Brain microvascular endothelial cell (primary cell): ENCODE measurements at regions not wholly inside any gene's neighbourhood (a gene's known extent, or its start where the extent isn't known, plus 50 kb on each side); places are given as distances from the start of the nearest gene placed in this dataset.
"Not testable (repeated sequence)": the region's sequence is repeated elsewhere in the genome, so short reads cannot be mapped to it uniquely, and the experiment has no call there.

Experiments used
- DNase-seq: peaks from one replicate; pipeline ENCODE4 v3.0.0-alpha.2; 2020
- H3K27ac ChIP-seq: fragments of 250-450 bp; sonication (Bioruptor Pico); 2 replicates; pipeline ENCODE4 v1.5.1; 2020; ENCODE audit warnings: mild to moderate bottlenecking, moderate library complexity
- H3K27me3 ChIP-seq: fragments of 250-450 bp; sonication (Bioruptor Pico); replicated peaks from 2 replicates; pipeline ENCODE4 v1.5.1; 2020; ENCODE audit warnings: mild to moderate bottlenecking
- H3K36me3 ChIP-seq: fragments of 250-450 bp; sonication (Bioruptor Pico); replicated peaks from 2 replicates; pipeline ENCODE4 v1.5.1; 2020; ENCODE audit warnings: mild to moderate bottlenecking
- H3K4me3 ChIP-seq: 2 replicates; pipeline ENCODE4 v1.5.1; 2011; ENCODE audit warnings: low read depth, mild to moderate bottlenecking, control low read depth, low read length, moderate library complexity
- CTCF ChIP-seq: IDR thresholded peaks from 2 replicates; pipeline ENCODE4 v1.5.1; 2011; ENCODE audit warnings: low read depth, mild to moderate bottlenecking, moderate library complexity, low read length, control low read depth, inconsistent platforms; ENCODE audit errors: missing control alignments
- in situ Hi-C: cut with HindIII; loops from 2 replicates; pipeline ENCODE4 v1.10.0; 2017; ENCODE audit warnings: low sequenced_read_pairs, low pct_ligation_motif_present

- peaks cover 53% of the 10 kb centered on the region for H3K36me3 ChIP-seq
- no peak for DNase-seq
- no peak overlapping the region for H3K4me3 ChIP-seq
- no peak overlapping the region for H3K27ac ChIP-seq
- peak; percentile 84 for TF ChIP-seq CTCF
- in situ Hi-C loops: no loop called here
- no peaks in the 10 kb centered on the region for H3K27me3 ChIP-seq
These were observed 98.1 kb downstream of the NCOR2 start for GRCh38 chr12:124469193-124469888.

- not testable (repeated sequence) for DNase-seq
These were observed 99.9 kb downstream of the NCOR2 start for GRCh38 chr12:124467549-124467948.

GRCh38 chr12:124466216-124467128 lies 100.9 kb downstream of the NCOR2 start:
- peak; percentile 38 for TF ChIP-seq CTCF
- H3K27ac ChIP-seq: peak overlapping the region; percentile 40
- in situ Hi-C loops: no loop called here
- peaks cover 35% of the 10 kb centered on the region for H3K36me3 ChIP-seq
- H3K27me3 ChIP-seq: no peaks in the 10 kb centered on the region
- no peak overlapping the region for H3K4me3 ChIP-seq
- peak; percentile 81 for DNase-seq

More at GRCh38 chr12:124467549-124467948, 99.9 kb downstream of the NCOR2 start:
- in situ Hi-C loops, H3K27ac ChIP-seq, H3K27me3 ChIP-seq, H3K4me3 ChIP-seq: not testable (repeated sequence)
- H3K36me3 ChIP-seq: peaks cover 43% of the 10 kb centered on the region

- Histone ChIP-seq H3K27me3 (no peaks in the 10 kb centered on the region), H3K36me3 (peaks cover 32% of the 10 kb centered on the region), H3K4me3 (no peak overlapping the region), H3K27ac (peak overlapping the region; percentile 11)
- DNase-seq: no peak
- no peak for TF ChIP-seq CTCF
- in situ Hi-C loops: no loop called here
These were observed 101.9 kb downstream of the NCOR2 start for GRCh38 chr12:124465473-124465872.

GRCh38 chr12:124464830-124465229 lies 102.6 kb downstream of the NCOR2 start:
- no peak overlapping the region for H3K4me3 ChIP-seq
- H3K27me3 ChIP-seq: no peaks in the 10 kb centered on the region
- no peak overlapping the region for H3K27ac ChIP-seq
- in situ Hi-C loops: no loop called here
- TF ChIP-seq CTCF: no peak
- H3K36me3 ChIP-seq: peaks cover 30% of the 10 kb centered on the region
- no peak for DNase-seq

GRCh38 chr12:124464062-124464461 lies 103.3 kb downstream of the NCOR2 start:
- no peaks in the 10 kb centered on the region for H3K27me3 ChIP-seq
- H3K27ac ChIP-seq: no peak overlapping the region
- H3K4me3 ChIP-seq: no peak overlapping the region
- H3K36me3 ChIP-seq: peaks cover 30% of the 10 kb centered on the region
- in situ Hi-C loops: no loop called here
- no peak for TF ChIP-seq CTCF
- peak; percentile 32 for DNase-seq
